MCF 10A (cell line): ENCODE measurements at regions not wholly inside any gene's neighbourhood (a gene's known extent, or its start where the extent isn't known, plus 50 kb on each side); places are given as distances from the start of the nearest gene placed in this dataset.

Source experiments
- BruUV-seq: library from RNA; stranded (reverse); fragments of 400-500 nt; replicated peaks from 2 replicates; lab custom pipeline; 2021; lab: Mats Ljungman, UMichigan
- CTCF ChIA-PET: fragments of 300-600 bp; sonication (Branson Sonifier 250); formaldehyde crosslinking; extraction: SDS; loops from one replicate; lab custom pipeline; 2021; ENCODE audit warnings: antibody characterized with exemption, inconsistent platforms; lab: Yijun Ruan, JAX
- POLR2A ChIA-PET: fragments of 300-600, 350-650 bp; sonication (Branson Sonifier 250); formaldehyde crosslinking; extraction: SDS; loops from one replicate; lab custom pipeline; 2020; ENCODE audit warnings: antibody characterized with exemption, inconsistent platforms; lab: Yijun Ruan, JAX
- DNase-seq: peaks from one replicate; pipeline ENCODE4 v3.0.0-alpha.2; 2018; ENCODE audit not compliant: unreplicated experiment
- H3K27ac Mint-ChIP-seq: one replicate; pipeline ENCODE4 v1.8.0; 2022; ENCODE audit warnings: mild to moderate bottlenecking, low read depth, mixed read lengths; ENCODE audit not compliant: unreplicated experiment
- H3K27me3 Mint-ChIP-seq: one replicate; pipeline ENCODE4 v1.8.0; 2022; ENCODE audit warnings: mixed read lengths; ENCODE audit not compliant: insufficient read depth, unreplicated experiment
- H3K36me3 Mint-ChIP-seq: one replicate; pipeline ENCODE4 v1.8.0; 2022; ENCODE audit warnings: mild to moderate bottlenecking, moderate library complexity, mixed read lengths; ENCODE audit not compliant: insufficient read depth, unreplicated experiment
- H3K4me1 Mint-ChIP-seq: one replicate; pipeline ENCODE4 v1.8.0; 2022; ENCODE audit warnings: mixed read lengths; ENCODE audit not compliant: insufficient read depth, unreplicated experiment
- H3K4me3 Mint-ChIP-seq: one replicate; pipeline ENCODE4 v1.8.0; 2022; ENCODE audit warnings: mild to moderate bottlenecking, moderate library complexity, mixed read lengths; ENCODE audit not compliant: unreplicated experiment
- H3K9me3 Mint-ChIP-seq: one replicate; pipeline ENCODE4 v1.8.0; 2022; ENCODE audit warnings: mixed read lengths; ENCODE audit not compliant: unreplicated experiment
- CTCF ChIP-seq: fragments of 200-600 bp; IDR thresholded peaks from one replicate; pipeline ENCODE4 v1.8.0; 2022; ENCODE audit warnings: antibody characterized with exemption, mild to moderate bottlenecking; ENCODE audit not compliant: unreplicated experiment
- intact Hi-C: fragments of 100-400 bp; cut with micrococcal nuclease; formaldehyde crosslinking; loops from 2 replicates; pipeline ENCODE4 v1.14.1; 2022

GRCh38 chr14:34036319-34036766 lies 85.5 kb upstream of the EGLN3 start:
- H3K27me3 Mint-ChIP-seq = no peaks in the 10 kb centered on the region
- no peak overlapping the region for H3K4me3 Mint-ChIP-seq
- ChIA-PET CTCF (interaction anchor here (0.6 kb wide), 1 partner anchor 220 kb away, joined by 5 read pairs; no protein-coding TSS in a partner anchor), POLR2A (interaction anchor here (1.6 to 2.5 kb wide), 4 partner anchors 16 to 77 kb away, joined by 3 to 10 read pairs (median 8); no protein-coding TSS in a partner anchor)
- intact Hi-C loops = no loop called here
- BruUV-seq = no TSS peak
- no peak for DNase-seq
- no peaks in the 10 kb centered on the region for H3K9me3 Mint-ChIP-seq
- H3K36me3 Mint-ChIP-seq = no peaks in the 10 kb centered on the region
- H3K27ac Mint-ChIP-seq = peak overlapping the region; percentile 94
- peaks cover 27% of the 10 kb centered on the region for H3K4me1 Mint-ChIP-seq
- TF ChIP-seq CTCF = no peak

- intact Hi-C loops = no loop called here
- DNase-seq = no peak
- no peaks in the 10 kb centered on the region for H3K27me3 Mint-ChIP-seq
- H3K27ac Mint-ChIP-seq = peak overlapping the region; percentile 94
- H3K36me3 Mint-ChIP-seq = no peaks in the 10 kb centered on the region
- TF ChIP-seq CTCF = no peak
- TSS peak; percentile 44 for BruUV-seq
- peaks cover 31% of the 10 kb centered on the region for H3K4me1 Mint-ChIP-seq
- no peaks in the 10 kb centered on the region for H3K9me3 Mint-ChIP-seq
- CTCF ChIA-PET = interaction anchor here (0.9 to 1.0 kb wide), 2 partner anchors 24 to 295 kb away, joined by 3 to 7 read pairs; no protein-coding TSS in a partner anchor
- POLR2A ChIA-PET = interaction anchor here (0.6 to 2.5 kb wide), 7 partner anchors 16 to 329 kb away, joined by 3 to 10 read pairs (median 4); no protein-coding TSS in a partner anchor
- H3K4me3 Mint-ChIP-seq = no peak overlapping the region
These were observed 85.0 kb upstream of the EGLN3 start for GRCh38 chr14:34035934-34036250.

- H3K4me3 Mint-ChIP-seq = no peak overlapping the region
- H3K27me3 Mint-ChIP-seq = no peaks in the 10 kb centered on the region
- no peaks in the 10 kb centered on the region for H3K9me3 Mint-ChIP-seq
- intact Hi-C loops = no loop called here
- peak overlapping the region; percentile 94 for H3K27ac Mint-ChIP-seq
- ChIA-PET CTCF (interaction anchor here (0.9 to 1.6 kb wide), 3 partner anchors 25 to 296 kb away, joined by 3 to 7 read pairs (median 4); no protein-coding TSS in a partner anchor), POLR2A (interaction anchor here (0.6 to 2.5 kb wide), 10 partner anchors 17 to 328 kb away, joined by 3 to 10 read pairs (median 3); no protein-coding TSS in a partner anchor)
- peak; percentile 80 for DNase-seq
- no TSS peak for BruUV-seq
- no peak for TF ChIP-seq CTCF
- no peaks in the 10 kb centered on the region for H3K36me3 Mint-ChIP-seq
- H3K4me1 Mint-ChIP-seq = peaks cover 34% of the 10 kb centered on the region
These were observed 84.5 kb upstream of the EGLN3 start for GRCh38 chr14:34035177-34035933.

- no peak for DNase-seq
- ChIA-PET POLR2A (interaction anchor here (0.7 to 2.5 kb wide), 4 partner anchors 17 to 322 kb away, joined by 3 to 10 read pairs (median 6); no protein-coding TSS in a partner anchor), CTCF (interaction anchor here (0.7 to 1.6 kb wide), 3 partner anchors 64 to 297 kb away, joined by 3 to 4 read pairs (median 3); no protein-coding TSS in a partner anchor)
- Mint-ChIP-seq H3K4me1 (peaks cover 30% of the 10 kb centered on the region), H3K36me3 (no peaks in the 10 kb centered on the region), H3K27me3 (no peaks in the 10 kb centered on the region), H3K27ac (no peak overlapping the region), H3K9me3 (no peaks in the 10 kb centered on the region), H3K4me3 (no peak overlapping the region)
- intact Hi-C loops = no loop called here
- BruUV-seq = no TSS peak
- no peak for TF ChIP-seq CTCF
These were observed 83.7 kb upstream of the EGLN3 start for GRCh38 chr14:34034447-34035176.
